Activated CD4-positive, CD25-positive, alpha-beta regulatory T cell treated with anti-CD3 and anti-CD28 coated beads, Interleukin-2, amount 50 U/mL, for 24 hours (primary cell): ENCODE measurements at regions not wholly inside any gene's neighbourhood (a gene's known extent, or its start where the extent isn't known, plus 50 kb on each side); places are given as distances from the start of the nearest gene placed in this dataset.
A peak's percentile ranks its signal among the peaks of the same experiment; 100 is the strongest.
"Not testable (repeated sequence)": the region's sequence is repeated elsewhere in the genome, so short reads cannot be mapped to it uniquely, and the experiment has no call there.

Experiments used
- ATAC-seq, 2 donors: fragments of 150-1000 bp; cut with Tn5 transposase; one replicate each; pipeline ENCODE4 v1.10.0; 2021; ENCODE audit warnings: mild to moderate bottlenecking in 1 of 2, moderate library complexity in 1 of 2

- not testable (repeated sequence) for ATAC-seq
Observed at GRCh38 chr14:105662043-105662442, 135.7 kb downstream of the TMEM121 start.

GRCh38 chr14:105662592-105662991, 136.2 kb downstream of the TMEM121 start:
- not testable (repeated sequence) for ATAC-seq

- ATAC-seq = not testable (repeated sequence)
Observed at GRCh38 chr14:105663323-105663722, 136.9 kb downstream of the TMEM121 start.

GRCh38 chr14:105663818-105664596, 137.6 kb downstream of the TMEM121 start:
- not testable (repeated sequence) for ATAC-seq

GRCh38 chr14:105664691-105665090, 138.3 kb downstream of the TMEM121 start:
- ATAC-seq = no peak

- no peak for ATAC-seq
Observed at GRCh38 chr14:105665247-105665950, 139.0 kb downstream of the TMEM121 start.

GRCh38 chr14:105665951-105666277, 139.5 kb downstream of the TMEM121 start:
- ATAC-seq = no peak

GRCh38 chr14:105666420-105666819, 140.0 kb downstream of the TMEM121 start:
- peak in 1 of 2 donors; percentile 17 for ATAC-seq

GRCh38 chr14:105666991-105667662, 140.7 kb downstream of the TMEM121 start:
- not testable (repeated sequence) for ATAC-seq

- ATAC-seq = not testable (repeated sequence)
Observed at GRCh38 chr14:105667663-105668020, 141.3 kb downstream of the TMEM121 start.

GRCh38 chr14:105668021-105668420, 141.6 kb downstream of the TMEM121 start:
- not testable (repeated sequence) for ATAC-seq

GRCh38 chr14:105668471-105669230, 142.3 kb downstream of the TMEM121 start:
- ATAC-seq = not testable (repeated sequence)

- not testable (repeated sequence) for ATAC-seq
Observed at GRCh38 chr14:105669231-105669610, 142.8 kb downstream of the TMEM121 start.

GRCh38 chr14:105669646-105670045, 143.3 kb downstream of the TMEM121 start:
- not testable (repeated sequence) for ATAC-seq

- ATAC-seq = not testable (repeated sequence)
Observed at GRCh38 chr14:105672450-105673200, 146.2 kb downstream of the TMEM121 start.

- not testable (repeated sequence) for ATAC-seq
Observed at GRCh38 chr14:105675433-105675832, 149.1 kb downstream of the TMEM121 start.

GRCh38 chr14:105675905-105676670, 149.7 kb downstream of the TMEM121 start:
- not testable (repeated sequence) for ATAC-seq

- not testable (repeated sequence) for ATAC-seq
Observed at GRCh38 chr14:105678057-105678456, 151.7 kb downstream of the TMEM121 start.

- not testable (repeated sequence) for ATAC-seq
Observed at GRCh38 chr14:105678996-105679958, 152.9 kb downstream of the TMEM121 start.
